OCI-LY3 (cell line): ENCODE measurements at regions not wholly inside any gene's neighbourhood (a gene's known extent, or its start where the extent isn't known, plus 50 kb on each side); places are given as distances from the start of the nearest gene placed in this dataset.

Experiments used
- CTCF ChIP-seq: fragments of 200-600, 300-600 bp; sonication (generic); IDR thresholded peaks from 2 replicates; pipeline ENCODE4 v1.5.1; 2014; ENCODE audit warnings: antibody characterized with exemption, low read length, low read depth
- EZH2phosphoT487 ChIP-seq: fragments of 200-600 bp; shearing (Covaris generic); IDR thresholded peaks from 2 replicates; pipeline ENCODE4 v1.6.1; 2018; ENCODE audit warnings: antibody characterized with exemption, mixed run types, low read depth

GRCh38 chr1:219417610-219418009 is 195.3 kb downstream of the ZC3H11B start:
- TF ChIP-seq CTCF = no peak
- TF ChIP-seq EZH2phosphoT487 = no peak
